Heart left ventricle (tissue), 13 donors: ENCODE measurements at regions not wholly inside any gene's neighbourhood (a gene's known extent, or its start where the extent isn't known, plus 50 kb on each side); places are given as distances from the start of the nearest gene placed in this dataset.

Source experiments
- CTCF ChIP-seq, 12 donors: fragments of 200-600 bp; sonication (generic) in 4 of 12; IDR thresholded peaks; one replicate each; pipeline versions ENCODE4 v1.5.0 to v1.8.0; 2018 to 2022; ENCODE audit warnings: antibody characterized with exemption in 12 of 12, mild to moderate bottlenecking in 5 of 12
- POLR2A ChIP-seq, 2 donors: fragments of 450-650 bp; IDR thresholded peaks; one replicate each; pipeline ENCODE4 v1.6.1; 2017; ENCODE audit warnings: antibody characterized with exemption in 2 of 2, mild to moderate bottlenecking in 2 of 2, moderate library complexity in 2 of 2
- donor health status: ischemic (EF 13 %, LVEDD 7.1; RV severe dilation, severe dysfunction).
- donor health status: DM: no; HTN: yes; CAD: no.
- donor health status: DM: no; HTN: no; CAD: no.
- donor health status: ischemic (EF 25% LVEDD 6.9; RV normal size, moderate dysfunction).
- donor health status: ischemic (EF 25% LVEDD 5.7; RV mildly dilated, moderate dysfunction).
- donor health status: ischemic (EF 35%, LVEDD 5.7; RV mildly dilated, moderate dysfunction).
- donor health status: nonischemic (EF 11% LVEDD 7.7; RV severe dilation, severe dysfunction).
- donor health status: DM: yes; HTN: yes; CAD: no.
- donor health status: PGD.
- donor health status: ischemic (EF 29% LVEDD 5.4; RV normal size, mild dysfunction).
- donor health status: nonischemic (EF 23%, LVEDD 6.1; RV moderate dilation, normal function).

GRCh38 chr3:193983846-193984818, 151.8 kb upstream of the HES1 start:
- no peak for TF ChIP-seq POLR2A (IDR thresholded peaks at IDR 0.05)
- TF ChIP-seq CTCF (IDR thresholded peaks at IDR 0.05) = no peak
